H1 (cell line): ENCODE measurements at regions not wholly inside any gene's neighbourhood (a gene's known extent, or its start where the extent isn't known, plus 50 kb on each side); places are given as distances from the start of the nearest gene placed in this dataset.

Experiments
- CTCF ChIA-PET: fragments of 300-600 bp; sonication (Branson Sonifier 250); formaldehyde crosslinking; loops from one replicate; lab custom pipeline; 2021; ENCODE audit not compliant: partially characterized antibody; lab: Charles Lee
- POLR2A ChIA-PET: fragments of 300-600 bp; sonication (Branson Sonifier 250); formaldehyde crosslinking; loops from one replicate; lab custom pipeline; 2021; ENCODE audit warnings: inconsistent platforms; ENCODE audit not compliant: partially characterized antibody; lab: Charles Lee
- DNase-seq, 2 experiments: peaks; one replicate each; pipeline versions ENCODE4 v3.0.0 to v3.0.0-alpha.2; 2010 to 2022; ENCODE audit warnings: low spot score in 2 of 2, low read depth in 1 of 2, mixed read lengths in 1 of 2
- FAIRE-seq: peaks from 2 replicates; lab custom pipeline; 2011; peaks lifted over from hg19 to GRCh38; lab: Jason Lieb, UNC
- H2AFZ ChIP-seq: 2 replicates; pipeline ENCODE4 v1.8.1; 2012; ENCODE audit warnings: low read length, inconsistent platforms
- H2AK5ac ChIP-seq: 2 replicates; pipeline ENCODE4 v1.6.1; 2013; ENCODE audit warnings: low read depth, low read length
- H2BK120ac ChIP-seq: replicated peaks from 2 replicates; pipeline ENCODE3; 2013; ENCODE audit warnings: low read depth, low read length, inconsistent platforms
- H2BK12ac ChIP-seq: 2 replicates; pipeline ENCODE4 v1.6.1; 2013; ENCODE audit warnings: low read depth, low read length
- H2BK15ac ChIP-seq: 2 replicates; pipeline ENCODE4 v1.6.1; 2013; ENCODE audit warnings: low read length
- H2BK20ac ChIP-seq: 2 replicates; pipeline ENCODE4 v1.6.1; 2013; ENCODE audit warnings: low read length
- H2BK5ac ChIP-seq: 2 replicates; pipeline ENCODE4 v1.6.1; 2013; ENCODE audit warnings: low read depth, low read length
- H3K14ac ChIP-seq: 2 replicates; pipeline ENCODE4 v1.6.1; 2013; ENCODE audit warnings: inconsistent platforms; ENCODE audit not compliant: insufficient read length
- H3K18ac ChIP-seq: 2 replicates; pipeline ENCODE4 v1.6.1; 2013; ENCODE audit warnings: low read length; ENCODE audit errors: extremely low read depth
- H3K23ac ChIP-seq: 2 replicates; pipeline ENCODE4 v1.6.1; 2013; ENCODE audit warnings: inconsistent platforms; ENCODE audit not compliant: insufficient read length
- H3K23me2 ChIP-seq: 2 replicates; pipeline ENCODE4 v1.6.1; 2013; ENCODE audit warnings: low read depth, low read length
- H3K27ac ChIP-seq: 2 replicates; pipeline ENCODE4 v1.6.1; 2011; ENCODE audit warnings: low read depth, low read length, inconsistent platforms
- H3K27me3 ChIP-seq, 4 experiments: replicated peaks in 1 of 4; 1 replicate in 1 of 4; 2 replicates in 3 of 4; pipeline versions ENCODE4 v1.6.1 to v1.8.1; 2011 to 2013; ENCODE audit warnings: low read length in 3 of 4, mild to moderate bottlenecking in 3 of 4, inconsistent platforms in 2 of 4, mixed read lengths in 2 of 4, moderate library complexity in 1 of 4; ENCODE audit not compliant: control insufficient read depth in 3 of 4, insufficient read depth in 3 of 4; ENCODE audit errors: extremely low read depth in 1 of 4
- H3K36me3 ChIP-seq, 4 experiments: 2 replicates each; pipeline versions ENCODE4 v1.6.1 to v1.8.1; 2011 to 2013; ENCODE audit warnings: mild to moderate bottlenecking in 4 of 4, low read length in 3 of 4, moderate library complexity in 2 of 4, control low read depth in 1 of 4, inconsistent platforms in 1 of 4; ENCODE audit not compliant: insufficient read depth in 4 of 4, control insufficient read depth in 2 of 4
- H3K4ac ChIP-seq: replicated peaks from 2 replicates; pipeline ENCODE3; 2013; ENCODE audit warnings: low read length, low read depth, mixed read lengths, inconsistent platforms; ENCODE audit not compliant: insufficient read length
- H3K4me1 ChIP-seq, 4 experiments: replicated peaks in 1 of 4; 1 replicate in 1 of 4; 2 replicates in 3 of 4; pipeline versions ENCODE4 v1.6.1 to v1.8.1; 2011 to 2013; ENCODE audit warnings: low read length in 3 of 4, inconsistent platforms in 2 of 4, mixed read lengths in 1 of 4; ENCODE audit not compliant: insufficient read depth in 4 of 4, control insufficient read depth in 3 of 4
- H3K4me2 ChIP-seq, 2 experiments: 2 replicates each; pipeline versions ENCODE4 v1.6.1 to v1.8.1; 2011 to 2013; ENCODE audit warnings: low read depth in 2 of 2, low read length in 2 of 2, control low read depth in 1 of 2, inconsistent platforms in 1 of 2, mild to moderate bottlenecking in 1 of 2; ENCODE audit not compliant: insufficient read depth in 1 of 2
- H3K4me3 ChIP-seq, 4 experiments: fragments of 200-600, 300-600 bp in 1 of 4; sonication (generic), shearing (Covaris generic), sonication (Bioruptor Twin) in 1 of 4; 2 replicates each; pipeline versions ENCODE4 v1.5.1 to v1.8.1; 2011 to 2016; ENCODE audit warnings: low read length in 4 of 4, low read depth in 3 of 4, control low read depth in 2 of 4, inconsistent platforms in 2 of 4, mild to moderate bottlenecking in 2 of 4, mixed read lengths in 1 of 4, moderate library complexity in 1 of 4; ENCODE audit not compliant: insufficient read depth in 2 of 4; ENCODE audit errors: extremely low read depth in 1 of 4
- H3K56ac ChIP-seq: replicated peaks from 2 replicates; pipeline ENCODE3; 2013; ENCODE audit warnings: low read depth, mild to moderate bottlenecking, mixed read lengths, low read length, inconsistent platforms; ENCODE audit not compliant: insufficient read length
- H3K79me1 ChIP-seq: 2 replicates; pipeline ENCODE4 v1.6.1; 2013; ENCODE audit warnings: low read depth, low read length, control low read depth
- H3K79me2 ChIP-seq, 2 experiments: 2 replicates each; pipeline versions ENCODE4 v1.6.1 to v1.8.1; 2012 to 2013; ENCODE audit warnings: low read length in 2 of 2, mild to moderate bottlenecking in 2 of 2, inconsistent platforms in 1 of 2; ENCODE audit not compliant: insufficient read depth in 2 of 2, control insufficient read depth in 1 of 2
- H3K9ac ChIP-seq, 4 experiments: replicated peaks in 1 of 4; 1 replicate in 1 of 4; 2 replicates in 3 of 4; pipeline versions ENCODE4 v1.6.1 to v1.8.1; 2011 to 2013; ENCODE audit warnings: low read depth in 3 of 4, low read length in 3 of 4, control low read depth in 2 of 4, mild to moderate bottlenecking in 2 of 4, moderate library complexity in 2 of 4, inconsistent platforms in 1 of 4; ENCODE audit errors: extremely low read depth in 1 of 4
- H3K9me3 ChIP-seq, 2 experiments: 2 replicates each; pipeline versions ENCODE4 v1.6.1 to v1.8.1; 2012 to 2013; ENCODE audit warnings: mild to moderate bottlenecking in 2 of 2, moderate library complexity in 2 of 2, control low read depth in 1 of 2, inconsistent platforms in 1 of 2, low read depth in 1 of 2, low read length in 1 of 2, mixed read lengths in 1 of 2; ENCODE audit not compliant: insufficient read depth in 2 of 2
- H4K20me1 ChIP-seq, 2 experiments: replicated peaks in 1 of 2; 2 replicates each; pipeline versions ENCODE3 to v1.8.1; 2011 to 2013; ENCODE audit warnings: inconsistent platforms in 2 of 2, low read length in 2 of 2, mild to moderate bottlenecking in 1 of 2; ENCODE audit not compliant: insufficient read depth in 2 of 2, control insufficient read depth in 1 of 2
- H4K5ac ChIP-seq: 2 replicates; pipeline ENCODE4 v1.6.1; 2013; ENCODE audit warnings: low read length, low read depth, mixed read lengths, inconsistent platforms; ENCODE audit not compliant: insufficient read length
- H4K8ac ChIP-seq: 2 replicates; pipeline ENCODE4 v1.8.0; 2013; ENCODE audit warnings: mild to moderate bottlenecking, moderate library complexity, low read length, inconsistent platforms; ENCODE audit not compliant: insufficient read depth; ENCODE audit errors: extremely low read depth
- H4K91ac ChIP-seq: replicated peaks from 2 replicates; pipeline ENCODE3; 2013; ENCODE audit warnings: low read length, mixed read lengths, inconsistent platforms; ENCODE audit not compliant: insufficient read length
- BCL11A ChIP-seq, 2 experiments: IDR thresholded peaks; one replicate each; pipeline ENCODE4 v1.6.1; 2011; ENCODE audit warnings: low read depth in 2 of 2, low read length in 2 of 2, mild to moderate bottlenecking in 2 of 2
- JUND ChIP-seq: IDR thresholded peaks from 2 replicates; pipeline ENCODE4 v1.6.1; 2011; ENCODE audit warnings: mild to moderate bottlenecking, improper control_type of control experiment, low read length
- POLR2A ChIP-seq, 2 experiments: IDR thresholded peaks; 1 replicate in 1 of 2; 2 replicates in 1 of 2; pipeline ENCODE4 v1.6.1; 2011; ENCODE audit warnings: low read depth in 2 of 2, low read length in 2 of 2, mild to moderate bottlenecking in 2 of 2; ENCODE audit errors: control extremely low read depth in 1 of 2
- RBBP5 ChIP-seq: IDR thresholded peaks from 2 replicates; pipeline ENCODE4 v1.7.1; 2012; ENCODE audit warnings: low read depth, mild to moderate bottlenecking, inconsistent platforms, low read length, moderate library complexity, borderline replicate concordance
- RFX5 ChIP-seq: IDR thresholded peaks from 2 replicates; pipeline ENCODE4 v1.6.1; 2011; ENCODE audit warnings: low read depth, low read length, improper control_type of control experiment, borderline replicate concordance
- RNF2 ChIP-seq: fragments of 200-900, 300-1000 bp; sonication (generic); IDR thresholded peaks from 2 replicates; pipeline ENCODE4 v1.7.1; 2016; ENCODE audit warnings: borderline replicate concordance, low read depth, mild to moderate bottlenecking, antibody characterized with exemption, low read length; ENCODE audit not compliant: poor library complexity, severe bottlenecking; ENCODE audit errors: missing control alignments
- SUZ12 ChIP-seq: fragments of 200-600 bp; sonication (generic); IDR thresholded peaks from 2 replicates; pipeline ENCODE4 v1.6.1; 2012; ENCODE audit warnings: mild to moderate bottlenecking, inconsistent platforms, low read length, moderate library complexity, mixed read lengths
- TEAD4 ChIP-seq: IDR thresholded peaks from 2 replicates; pipeline ENCODE4 v1.6.1; 2012; ENCODE audit warnings: low read depth, low read length, inconsistent platforms, mixed read lengths
- WGBS, 2 experiments: shearing (Covaris generic) in 1 of 2; methylation state at CpG; one replicate each; pipeline versions ENCODE4 v1.1.6 to v1.1.7; 2013 to 2015; ENCODE audit warnings: low lambda C conversion rate in 2 of 2, mixed read lengths in 2 of 2, inconsistent platforms in 1 of 2, low coverage in 1 of 2, missing lambda C conversion rate in 1 of 2; ENCODE audit not compliant: insufficient replicate concordance in 2 of 2, insufficient coverage in 1 of 2, insufficient read length in 1 of 2; ENCODE audit errors: extremely low coverage in 1 of 2, missing lambda C conversion rate in 1 of 2; 5-methylcytosine and 5-hydroxymethylcytosine counted together

- no peak for FAIRE-seq
Observed at GRCh38 chr10:57664815-57665214, 602.9 kb downstream of the IPMK start.

More at GRCh38 chr10:57664815-57665214, 602.9 kb downstream of the IPMK start:
- H3K79me1 ChIP-seq = no peaks in the 10 kb centered on the region
- TF ChIP-seq POLR2A (IDR thresholded peaks at IDR 0.05; ENCODE audit: control extremely low read depth in 1 of 2, low read depth in 2 of 2, low read length in 2 of 2) = no peak
- TF ChIP-seq RFX5 = no peak
- no peak for TF ChIP-seq RNF2
- no peak for TF ChIP-seq TEAD4
- no peak for TF ChIP-seq JUND
- TF ChIP-seq RBBP5 = no peak
- no peak for TF ChIP-seq SUZ12
- no peak for TF ChIP-seq BCL11A (IDR thresholded peaks at IDR 0.05; ENCODE audit: low read depth in 2 of 2, low read length in 2 of 2)
- H3K23ac ChIP-seq = no peak overlapping the region
- H3K23me2 ChIP-seq = no peaks in the 10 kb centered on the region
- H3K56ac ChIP-seq = no peak overlapping the region
- no peak overlapping the region for H4K5ac ChIP-seq
- H2BK120ac ChIP-seq = no peak overlapping the region
- H3K4ac ChIP-seq = no peak overlapping the region
- H3K4me2 ChIP-seq = no peak overlapping the region
- no peaks in the 10 kb centered on the region for H3K9me3 ChIP-seq
- H3K36me3 ChIP-seq = no peaks in the 10 kb centered on the region
- H3K27ac ChIP-seq = no peak overlapping the region
- no peak overlapping the region for H4K8ac ChIP-seq
- no peak overlapping the region for H4K91ac ChIP-seq
- no peaks in the 10 kb centered on the region for H3K4me1 ChIP-seq
- no peak overlapping the region for H2BK12ac ChIP-seq
- CTCF ChIA-PET = interaction anchor here (0.6 to 1.2 kb wide), 4 partner anchors 182 to 425 kb away, joined by 3 read pairs; no protein-coding TSS in a partner anchor
- H2BK5ac ChIP-seq = no peak overlapping the region
- no peaks in the 10 kb centered on the region for H3K79me2 ChIP-seq
- H3K14ac ChIP-seq = no peak overlapping the region
- DNase-seq = peak in 1 of 2 experiments; percentile 1
- WGBS, 2 experiments = 76% methylated on average over 3 of the region's 3 CpGs; no CpG with 5 or more reads in 1 of the 2 experiments
- H2BK20ac ChIP-seq = no peak overlapping the region
- H2AFZ ChIP-seq = no peak overlapping the region
- POLR2A ChIA-PET = no interaction called here
- H3K27me3 ChIP-seq = no peaks in the 10 kb centered on the region
- H2AK5ac ChIP-seq = no peak overlapping the region
- H3K9ac ChIP-seq = no peak overlapping the region
- H4K20me1 ChIP-seq = no peaks in the 10 kb centered on the region
- H2BK15ac ChIP-seq = no peak overlapping the region
- no peak overlapping the region for H3K18ac ChIP-seq
- no peak overlapping the region for H3K4me3 ChIP-seq
